SW 1271 (cell line): ENCODE measurements at regions not wholly inside any gene's neighbourhood (a gene's known extent, or its start where the extent isn't known, plus 50 kb on each side); places are given as distances from the start of the nearest gene placed in this dataset.
"Not testable (repeated sequence)": the region's sequence is repeated elsewhere in the genome, so short reads cannot be mapped to it uniquely, and the experiment has no call there.

Experiments
- DNase-seq, 2 experiments: peaks; one replicate each; lab custom pipeline; 2025; lab: John Stamatoyannopoulos, UW

DNA sequence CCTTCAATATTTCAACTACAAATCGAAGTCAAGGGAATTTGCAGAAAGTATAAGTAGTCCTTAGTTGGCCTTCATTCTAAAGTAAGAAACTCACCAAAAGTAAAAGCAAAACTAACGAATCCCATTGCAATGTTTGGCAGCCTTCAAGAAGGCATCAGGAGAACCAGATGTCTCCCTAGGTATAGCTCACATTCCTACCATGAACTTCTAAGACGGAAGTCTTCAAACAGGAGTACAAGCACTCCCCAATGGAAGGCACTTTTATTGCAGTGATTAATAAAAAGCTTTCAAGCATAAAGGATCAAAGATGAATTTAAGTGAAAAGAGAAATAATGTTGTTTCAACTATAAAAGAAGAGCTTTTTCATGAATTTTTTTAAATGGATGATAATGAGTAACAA, 236.0 kb upstream of the NR5A2 start:
- DNase-seq = no peak

DNA sequence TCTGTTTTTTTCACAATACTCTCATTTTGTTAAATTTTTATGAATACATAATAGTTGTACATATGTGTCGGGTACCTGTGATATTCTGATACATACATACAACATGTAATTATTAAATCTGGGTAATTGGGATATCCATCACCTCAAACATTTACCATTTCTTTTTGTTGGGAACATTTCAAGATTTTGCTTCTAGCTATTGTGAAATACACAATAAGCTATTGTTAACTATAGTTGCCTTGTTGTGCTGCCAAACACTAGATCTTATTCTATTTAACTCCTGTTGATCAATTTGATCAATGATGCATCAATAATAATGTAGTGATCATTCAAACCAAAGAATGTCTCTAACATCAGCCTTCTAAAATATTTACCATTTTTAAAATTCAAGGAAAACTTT, 234.6 kb upstream of the NR5A2 start:
- no peak for DNase-seq

DNA sequence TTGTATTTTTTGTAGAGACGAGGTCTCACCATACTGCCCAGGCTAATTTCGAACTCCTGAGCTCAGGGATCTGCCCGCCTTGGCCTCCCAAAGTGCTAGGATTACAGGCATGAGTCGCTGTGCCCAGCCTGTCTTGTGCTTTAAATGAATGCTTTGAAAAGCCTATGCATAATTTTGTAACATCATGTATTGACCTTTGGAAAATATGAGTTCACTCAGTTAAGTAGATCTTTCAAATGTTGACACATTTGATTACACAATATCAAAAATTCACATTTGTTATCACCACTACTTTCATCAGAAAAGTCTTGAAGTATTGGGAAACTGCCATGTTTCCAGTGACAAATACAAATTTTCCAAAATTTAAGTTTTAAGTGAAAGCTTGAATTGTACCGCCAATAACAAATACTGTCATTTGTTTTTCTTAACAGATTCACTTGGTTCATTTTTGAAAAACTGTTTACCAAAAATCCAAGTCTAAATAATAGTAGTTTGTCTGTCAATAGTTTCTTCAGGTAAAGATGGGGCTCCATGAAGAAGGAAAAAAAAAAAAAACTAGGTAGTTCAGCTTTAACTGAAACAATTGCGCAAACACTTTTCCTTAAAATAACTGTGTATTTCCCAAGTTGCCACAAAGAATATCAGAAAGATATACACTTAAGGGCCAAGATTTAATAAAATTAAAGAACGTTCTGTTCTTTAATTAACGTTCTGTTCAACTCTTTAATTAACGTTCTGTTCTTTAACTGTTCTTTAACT, 233.2 kb upstream of the NR5A2 start:
- no peak for DNase-seq

DNA sequence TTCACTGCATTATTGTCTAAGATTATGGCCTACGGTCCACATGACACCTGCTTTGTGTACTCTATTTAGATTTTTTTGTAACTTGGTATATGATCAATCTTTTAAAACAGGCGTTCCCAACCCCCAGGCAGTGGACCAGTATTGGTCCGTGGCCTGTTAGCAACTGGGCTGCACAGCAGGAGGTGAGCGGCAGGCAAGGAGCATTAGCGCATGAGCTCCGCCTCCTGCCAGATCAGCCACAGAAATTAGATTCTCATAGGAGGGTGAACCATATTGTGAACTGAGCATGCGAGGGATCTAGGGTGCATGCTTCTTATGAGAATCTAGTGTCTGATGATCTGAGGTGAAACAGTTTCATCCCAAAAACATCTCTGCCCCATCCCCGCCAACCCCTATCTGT, 228.4 kb upstream of the NR5A2 start:
- no peak for DNase-seq

DNA sequence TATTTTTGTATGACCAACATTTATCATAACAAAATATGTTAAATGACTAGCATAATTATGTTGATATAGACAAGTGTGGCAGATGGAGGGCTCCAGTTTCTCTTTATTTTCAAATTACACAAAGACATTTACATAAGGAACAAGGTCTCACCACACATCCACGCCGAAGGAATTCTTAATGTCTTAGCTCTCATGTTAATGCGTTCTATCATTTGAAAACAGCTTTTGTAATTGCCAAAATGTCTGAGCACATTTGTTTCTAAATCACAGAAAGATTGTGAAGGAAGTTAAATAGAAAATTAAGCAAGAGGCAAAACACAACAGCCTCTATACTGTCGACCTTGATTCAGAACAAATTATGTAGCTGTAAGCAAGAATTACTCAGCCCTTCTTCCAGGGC, 223.0 kb upstream of the NR5A2 start:
- no peak for DNase-seq

DNA sequence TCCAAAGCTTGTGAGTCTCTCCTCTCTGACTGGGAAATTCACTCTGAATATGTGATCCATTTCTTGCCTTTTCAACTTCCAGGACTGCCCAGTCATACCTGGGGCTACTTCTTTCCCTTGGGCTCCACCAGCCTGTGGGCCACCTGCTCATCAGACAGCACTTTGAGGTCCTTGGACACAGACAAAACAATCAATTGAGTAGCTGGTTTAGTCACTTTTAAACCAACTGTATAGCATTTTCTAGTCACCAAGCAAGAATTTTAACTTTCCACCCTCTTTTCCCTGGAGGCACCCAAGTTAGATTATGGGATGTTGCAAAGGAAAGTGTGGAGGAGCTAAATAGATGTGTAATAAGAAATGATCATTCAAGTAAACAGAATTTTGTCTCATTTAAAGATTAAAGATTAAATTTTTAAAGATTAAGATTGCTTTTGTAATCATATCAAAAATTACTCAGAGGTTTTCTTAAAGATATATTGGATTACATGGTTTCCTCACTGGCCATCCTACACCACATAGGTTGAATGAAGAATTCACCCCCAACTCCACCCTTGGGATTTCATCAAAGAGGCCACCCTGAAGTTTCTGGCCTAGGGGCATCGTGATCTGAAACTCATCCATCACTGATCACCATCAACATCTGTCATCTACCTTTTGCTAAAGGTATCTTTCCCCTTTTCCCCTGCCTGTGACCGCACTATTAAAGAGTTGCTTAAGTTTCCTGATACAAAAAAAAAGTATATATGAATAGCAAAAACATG, 219.2 kb upstream of the NR5A2 start:
- no peak for DNase-seq

DNA sequence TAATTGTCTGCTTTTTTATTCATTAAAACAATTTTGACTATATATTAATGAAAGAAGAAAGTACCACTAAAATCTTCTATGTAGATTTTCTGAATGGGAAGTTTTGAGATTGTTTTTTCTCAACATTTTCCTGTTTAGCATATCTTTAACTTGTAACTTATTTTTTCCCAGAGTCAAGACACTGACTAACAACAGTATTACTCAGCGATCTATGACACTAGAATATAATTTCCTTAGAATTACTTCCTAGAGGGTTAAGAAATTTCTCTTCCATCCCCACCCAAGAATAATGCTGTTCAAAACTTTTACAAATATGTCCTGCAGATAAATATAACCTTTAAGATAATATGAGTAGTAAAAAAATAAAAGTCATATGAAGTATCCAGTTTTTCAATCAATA, 218.2 kb upstream of the NR5A2 start:
- DNase-seq = no peak

DNA sequence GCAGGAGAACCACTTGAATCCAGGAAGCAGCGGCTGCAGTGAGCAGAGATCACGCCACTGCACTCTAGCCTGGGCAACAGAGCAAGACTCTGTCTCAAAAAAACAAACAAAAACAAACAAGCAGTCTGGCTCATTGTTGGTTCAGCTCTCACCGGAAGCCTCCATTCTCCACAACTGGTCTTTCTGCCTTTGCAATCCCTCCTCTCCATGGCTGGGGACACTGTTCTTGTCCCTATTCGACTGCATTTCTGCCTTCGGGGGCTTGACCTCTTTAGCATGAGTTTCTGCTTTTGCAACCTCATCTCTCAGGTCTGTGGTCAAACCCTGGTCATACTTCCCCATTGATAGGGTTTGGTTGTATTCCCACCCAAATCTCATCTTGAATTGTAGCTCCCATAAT, 216.3 kb upstream of the NR5A2 start:
- DNase-seq = no peak

DNA sequence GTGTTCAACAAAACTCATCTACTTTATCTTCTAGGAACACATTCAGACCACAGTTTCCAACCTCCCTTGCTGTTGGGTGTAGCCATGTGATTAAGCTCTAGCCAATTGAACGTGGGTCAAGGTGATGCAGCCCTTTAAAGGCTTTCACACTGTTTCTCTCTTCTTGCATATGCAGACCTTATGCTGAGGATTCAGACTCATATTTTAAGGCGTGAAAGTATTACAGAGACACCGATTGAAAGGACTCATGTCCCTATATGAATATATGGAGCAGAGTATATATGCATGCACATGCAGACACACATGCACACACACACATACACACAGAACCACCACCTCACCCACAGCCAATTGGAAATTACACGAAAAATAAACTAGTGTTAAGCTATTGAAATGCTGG, 214.3 kb upstream of the NR5A2 start:
- DNase-seq = no peak

DNA sequence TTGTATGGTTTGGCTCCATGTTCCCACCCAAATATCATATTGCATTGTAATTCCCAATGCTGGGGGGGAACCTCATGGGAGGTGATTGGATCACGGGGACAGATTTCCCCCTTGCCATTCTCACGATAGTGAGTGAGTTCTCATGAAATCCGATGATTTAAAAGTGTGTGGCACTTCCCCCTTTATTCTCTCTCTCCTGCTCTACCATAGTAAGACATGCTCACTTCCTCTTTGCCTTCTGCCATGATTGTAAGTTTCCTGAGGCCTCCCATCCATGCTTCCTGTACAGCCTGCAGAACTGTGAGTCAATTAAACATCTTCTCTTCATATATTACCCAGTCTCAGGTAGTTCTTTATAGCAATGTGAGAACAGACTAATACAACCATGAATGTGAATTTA, 211.6 kb upstream of the NR5A2 start:
- DNase-seq = no peak

DNA sequence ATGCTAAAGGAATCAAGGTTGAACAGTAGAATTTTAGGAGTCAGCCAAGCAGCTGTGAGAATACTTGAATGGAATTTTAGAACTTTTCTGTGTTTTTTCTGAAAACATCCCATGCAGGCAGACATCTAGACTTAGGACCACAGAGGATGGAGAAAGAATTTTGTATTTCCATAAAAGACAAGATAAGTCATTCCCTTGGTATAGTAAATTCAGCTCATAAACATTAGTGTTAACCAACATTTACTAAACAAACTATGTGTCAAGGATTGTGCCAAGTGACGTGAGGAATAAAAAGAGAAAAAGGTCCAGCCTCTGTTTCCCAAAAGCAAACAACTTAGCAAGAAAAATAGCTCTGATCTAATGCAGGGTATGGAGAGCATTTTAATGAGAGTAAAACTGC, 210.2 kb upstream of the NR5A2 start:
- DNase-seq = no peak

DNA sequence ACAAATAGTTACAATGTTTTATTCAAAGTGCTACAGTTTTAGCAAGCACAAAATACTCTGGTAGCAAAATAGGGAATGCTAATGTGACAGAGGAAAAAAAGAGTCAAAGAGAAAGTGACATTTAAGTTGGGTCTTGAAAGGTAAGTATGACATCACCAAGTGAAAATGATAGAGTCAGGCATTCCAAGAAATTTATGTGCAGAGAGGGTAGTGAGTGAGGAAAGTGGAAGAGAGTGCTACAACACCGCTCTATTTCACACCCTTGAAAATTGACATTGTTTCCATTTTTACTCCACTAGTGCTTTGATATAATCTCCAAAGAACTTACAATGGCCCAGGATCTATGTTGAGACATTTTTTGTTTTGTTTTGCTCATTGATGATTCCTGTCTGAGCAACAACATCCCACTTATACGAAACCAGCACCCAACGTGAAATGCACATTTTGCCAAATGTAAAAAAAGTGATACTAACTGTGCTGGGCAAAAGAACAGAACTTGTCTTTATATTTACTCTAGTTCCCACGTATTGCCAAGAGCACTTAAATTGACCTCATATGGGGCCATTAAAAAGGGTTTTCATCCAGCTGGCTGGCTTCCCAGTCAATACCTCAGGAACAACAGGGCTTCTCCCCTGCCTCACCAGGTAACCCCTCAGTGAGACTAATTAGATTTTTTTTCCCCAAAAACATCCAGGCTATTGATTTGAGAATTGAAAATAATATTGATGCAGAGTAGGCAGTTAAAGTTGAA, 206.3 kb upstream of the NR5A2 start:
- DNase-seq = no peak

DNA sequence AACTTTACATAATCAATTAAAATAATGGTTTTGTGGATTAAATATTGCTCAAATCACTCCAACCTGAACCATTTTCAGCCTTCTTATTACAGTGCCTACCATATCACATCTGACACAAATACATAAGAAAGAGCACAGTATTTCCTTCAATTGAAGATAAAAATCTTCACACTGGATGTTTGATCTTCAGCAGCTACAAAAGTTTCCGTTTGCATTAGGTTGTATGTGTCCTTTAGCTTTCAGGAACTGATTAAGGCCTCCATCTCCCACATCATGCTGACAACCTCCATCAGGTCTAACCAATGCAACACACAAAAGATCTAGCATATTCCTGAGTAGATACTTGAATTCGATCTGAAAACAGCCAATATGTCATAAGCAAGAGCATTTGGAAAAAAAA, 195.1 kb upstream of the NR5A2 start:
- no peak for DNase-seq

DNA sequence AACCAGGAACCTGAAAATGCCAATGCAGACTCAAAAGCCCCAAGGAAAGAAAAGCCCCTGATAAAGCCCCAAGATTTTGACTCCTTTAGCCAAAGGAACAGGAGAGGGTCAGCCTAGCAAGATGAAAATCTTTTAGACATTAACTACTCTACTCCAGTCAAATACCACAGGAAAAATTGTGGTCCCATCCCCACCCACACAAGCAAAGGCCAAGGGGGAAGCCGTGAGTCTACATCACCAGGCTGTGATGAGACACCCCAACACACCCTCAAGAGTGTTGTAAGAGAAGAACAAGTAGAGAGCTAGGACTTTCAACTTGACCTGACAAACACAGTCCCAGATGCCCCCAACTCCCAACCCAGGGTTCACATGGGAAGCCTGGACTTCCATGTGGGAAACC, 192.8 kb upstream of the NR5A2 start:
- no peak for DNase-seq

DNA sequence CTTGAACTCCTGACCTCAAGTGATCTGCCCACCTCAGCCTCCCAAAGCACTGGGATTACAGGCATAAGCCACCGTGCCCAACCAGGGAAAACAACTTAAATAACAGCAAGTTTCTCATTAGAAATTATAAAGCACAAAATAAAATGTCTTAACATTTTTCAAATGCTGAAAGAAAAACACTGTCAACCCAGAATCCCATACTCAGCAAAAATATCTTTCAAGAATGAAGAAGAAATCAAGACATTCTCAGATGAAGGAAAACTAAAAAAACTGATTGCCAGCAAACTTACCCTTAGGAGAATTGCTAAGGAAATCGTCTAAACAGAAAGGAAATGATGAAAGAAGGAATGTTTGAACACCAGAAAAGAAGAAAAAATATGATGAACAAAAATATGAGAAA, 191.1 kb upstream of the NR5A2 start:
- no peak for DNase-seq

DNA sequence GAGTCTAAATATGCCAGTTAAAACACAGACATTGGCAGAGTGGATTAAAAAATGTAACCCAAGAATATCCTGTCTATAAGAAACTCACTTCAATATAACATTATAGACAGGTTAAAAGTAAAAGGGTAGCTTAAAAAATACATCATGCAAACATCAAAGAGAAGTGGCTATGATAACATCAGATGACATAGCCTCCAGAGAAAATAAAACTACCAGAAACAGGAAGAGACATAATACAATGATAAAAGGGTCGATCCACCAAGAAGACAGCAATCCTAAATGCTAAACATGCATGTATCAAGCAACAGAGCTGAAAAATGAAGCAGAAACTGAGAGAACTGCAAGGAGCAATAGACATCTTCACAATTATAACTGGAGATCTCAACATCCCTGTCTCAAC, 190.2 kb upstream of the NR5A2 start:
- no peak for DNase-seq

DNA sequence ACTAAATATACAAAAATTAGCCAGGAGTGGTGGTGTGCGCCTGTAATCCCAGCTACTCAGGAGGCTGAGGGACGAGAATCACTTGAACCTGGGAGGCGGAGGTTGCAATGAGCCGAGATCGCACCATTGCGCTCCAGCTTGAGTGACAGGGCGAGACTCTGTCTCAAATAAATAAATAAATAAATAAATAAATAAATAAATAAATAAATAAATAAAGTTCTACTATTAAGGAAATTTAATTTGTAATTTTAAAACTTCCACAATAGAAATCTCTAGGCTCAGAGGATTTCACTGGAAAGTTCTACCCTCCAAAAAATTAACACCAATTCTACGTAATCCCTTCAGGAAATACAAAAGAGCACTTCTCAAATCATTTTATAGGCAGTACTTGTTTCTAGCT, 187.9 kb upstream of the NR5A2 start:
- not testable (repeated sequence) for DNase-seq

DNA sequence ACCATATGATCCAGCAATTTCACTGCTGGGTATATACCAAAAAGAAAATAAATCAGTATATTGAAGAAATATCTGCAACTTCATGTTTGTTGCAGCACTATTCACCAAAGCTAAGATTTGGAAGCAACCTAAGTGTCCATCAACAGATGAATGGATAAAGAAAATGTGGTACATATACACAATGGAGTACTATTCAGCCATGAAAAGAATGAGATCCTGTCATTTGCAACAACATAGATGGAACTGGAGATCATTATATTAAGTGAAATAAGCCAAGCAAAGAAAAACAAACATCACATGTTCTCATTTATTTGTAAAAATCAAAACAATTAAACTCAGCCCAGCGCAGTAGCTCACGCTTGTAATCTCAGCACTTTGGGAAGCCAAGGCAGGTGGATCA, 184.4 kb upstream of the NR5A2 start:
- not testable (repeated sequence) for DNase-seq

DNA sequence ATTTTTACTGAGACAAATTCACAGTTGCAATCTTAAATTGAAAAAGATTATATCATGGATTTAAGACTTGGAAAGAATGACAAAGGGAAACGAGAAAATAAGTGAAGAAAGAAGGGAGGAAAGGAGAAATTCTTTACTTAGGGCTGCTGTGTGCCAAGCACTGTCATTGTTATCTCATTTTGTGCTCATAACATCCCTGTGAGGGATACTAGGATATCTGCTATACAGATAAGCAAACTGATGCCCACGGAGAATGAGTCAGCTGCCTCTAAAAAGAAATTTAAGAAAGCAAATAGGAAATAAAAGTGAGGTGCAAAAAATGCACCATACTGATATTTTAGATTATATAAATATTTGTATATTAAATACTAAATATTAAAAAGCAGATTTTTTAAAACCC, 183.6 kb upstream of the NR5A2 start:
- DNase-seq = no peak

DNA sequence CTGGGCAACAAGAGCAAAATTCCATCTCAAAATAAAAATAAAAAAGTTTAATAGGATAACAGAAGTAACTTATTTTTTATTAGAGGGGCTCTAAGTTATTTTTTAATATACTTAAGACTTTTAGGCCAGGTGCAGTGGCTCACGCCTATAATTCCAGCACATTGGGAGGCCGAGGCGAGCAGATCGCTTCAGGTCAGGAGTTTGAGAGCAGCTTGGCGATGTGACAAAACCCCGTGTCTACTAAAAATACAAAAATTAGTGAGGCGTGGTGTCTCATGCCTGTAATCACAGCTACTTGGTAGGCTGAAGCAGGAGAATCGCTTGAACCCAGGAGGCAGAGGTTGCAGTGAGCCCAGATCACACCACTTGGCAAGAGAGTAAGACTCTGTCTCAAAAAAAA, 180.5 kb upstream of the NR5A2 start:
- DNase-seq = no peak

DNA sequence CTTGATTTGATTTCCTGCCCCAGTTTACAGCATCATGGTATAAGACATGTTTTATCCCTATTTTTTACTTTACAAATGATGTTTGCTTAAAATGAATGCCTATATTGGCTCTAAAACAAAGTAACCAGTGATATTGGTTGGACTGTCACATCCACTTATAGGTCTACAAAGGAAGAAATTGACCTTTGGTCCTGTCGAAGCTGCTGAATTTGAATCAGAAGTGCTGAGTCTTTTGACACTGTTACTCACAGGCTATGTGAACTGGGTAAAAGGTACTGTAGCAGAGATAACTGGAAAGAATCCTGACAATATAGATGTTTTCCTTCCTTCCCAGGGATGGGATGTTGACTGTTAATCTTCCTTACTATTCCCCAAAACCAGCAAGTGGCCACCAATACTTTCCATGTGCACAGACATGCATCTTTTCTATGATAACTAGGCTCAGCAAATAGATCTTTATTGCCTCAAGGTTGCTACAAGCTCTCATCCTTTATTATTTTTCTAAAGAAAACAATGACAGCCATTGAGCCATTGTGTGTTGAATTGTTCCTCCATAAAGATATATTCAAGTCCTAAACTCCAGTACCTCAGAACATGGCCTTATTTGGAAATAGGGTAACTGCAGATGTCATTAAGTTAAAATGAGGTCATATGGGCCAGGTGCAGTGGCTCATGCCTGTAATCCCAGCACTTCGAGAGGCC, 175.9 kb upstream of the NR5A2 start:
- DNase-seq = no peak

DNA sequence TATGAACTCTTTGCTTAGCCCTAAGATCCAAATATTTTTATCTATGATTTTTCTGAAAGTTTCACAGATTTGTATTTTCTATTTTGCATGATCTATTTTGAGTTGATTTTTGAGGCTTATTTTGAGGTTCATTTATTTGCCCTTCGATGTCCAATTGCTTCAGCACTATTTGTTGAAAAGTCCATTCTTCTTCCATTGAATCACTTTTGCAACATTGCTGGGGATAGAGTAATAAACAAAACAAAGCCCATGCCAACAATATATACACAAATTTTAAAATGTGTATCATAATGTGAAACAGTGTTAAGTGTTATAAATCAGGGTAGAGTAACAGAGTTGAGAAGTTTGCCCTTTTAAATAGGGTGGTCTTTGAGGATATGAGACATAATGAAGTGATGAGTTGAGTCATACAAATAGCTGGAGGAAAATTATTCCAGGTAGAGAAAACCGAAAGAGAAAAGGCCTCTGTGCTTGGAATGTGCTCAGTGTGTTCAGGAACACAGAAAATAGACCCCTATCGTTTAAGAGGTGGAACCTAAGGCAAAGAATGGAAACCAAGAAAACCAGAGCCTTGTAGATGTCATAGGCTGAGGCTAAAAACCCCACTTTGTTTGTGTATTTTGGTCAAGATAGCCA, 172.7 kb upstream of the NR5A2 start:
- peak in 1 of 2 experiments; percentile 13 for DNase-seq
